ENCODE measurements at regions not wholly inside any gene's neighbourhood (a gene's known extent, or its start where the extent isn't known, plus 50 kb on each side); places are given as distances from the start of the nearest gene placed in this dataset.

DNA sequence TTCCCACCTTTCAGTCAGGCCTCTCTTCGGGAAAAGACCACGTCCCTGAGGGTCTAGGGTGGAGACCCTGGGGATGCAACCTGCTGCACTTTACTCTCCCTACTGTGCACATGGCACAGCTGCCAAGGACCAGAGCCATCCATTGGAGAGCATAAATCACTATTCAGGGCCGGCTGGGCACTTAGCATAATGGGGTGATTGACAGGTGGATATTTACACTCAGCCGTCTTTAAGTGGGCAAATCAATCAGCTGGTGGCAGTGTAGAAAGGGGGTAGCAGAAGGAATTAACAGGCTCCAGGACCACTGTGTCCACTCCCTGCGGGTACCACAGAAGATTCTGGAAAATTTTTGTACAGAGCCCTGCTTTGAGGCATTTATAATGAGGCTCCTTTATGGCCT, 87.3 kb upstream of the IRX6 start:
- ATAC-seq = no peak

GRCh38 chr16:55239723-55240122, 84.3 kb upstream of the IRX6 start:
- ATAC-seq = no peak

- no peak for ATAC-seq
Measured at GRCh38 chr16:55240888-55241287, 83.1 kb upstream of the IRX6 start.

- no peak for ATAC-seq
Measured at GRCh38 chr16:55242667-55243066, 81.3 kb upstream of the IRX6 start.

- no peak for ATAC-seq
Measured at GRCh38 chr16:55248058-55248457, 75.9 kb upstream of the IRX6 start.

DNA sequence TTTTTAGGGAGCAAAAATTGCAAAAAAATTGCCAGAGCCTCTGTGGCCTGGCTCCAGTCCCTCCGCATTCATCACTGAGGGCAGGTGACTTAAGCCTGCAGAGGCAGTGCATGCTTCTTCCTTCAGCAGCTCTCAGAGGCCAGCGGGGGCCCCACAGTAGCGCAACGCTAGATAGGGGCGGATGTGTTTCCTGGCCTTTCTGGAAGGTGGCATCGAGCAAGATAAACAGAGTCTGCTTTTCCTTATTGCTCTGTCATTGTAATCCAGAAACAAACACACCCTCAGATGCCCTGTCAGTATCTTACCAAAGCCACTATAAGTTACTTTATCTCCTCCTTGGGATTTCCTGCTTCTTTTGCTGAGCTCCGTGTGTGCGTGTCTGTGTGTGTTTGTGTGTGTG, 75.5 kb upstream of the IRX6 start:
- ATAC-seq = no peak

GRCh38 chr16:55249361-55249760, 74.6 kb upstream of the IRX6 start:
- ATAC-seq = no peak

DNA sequence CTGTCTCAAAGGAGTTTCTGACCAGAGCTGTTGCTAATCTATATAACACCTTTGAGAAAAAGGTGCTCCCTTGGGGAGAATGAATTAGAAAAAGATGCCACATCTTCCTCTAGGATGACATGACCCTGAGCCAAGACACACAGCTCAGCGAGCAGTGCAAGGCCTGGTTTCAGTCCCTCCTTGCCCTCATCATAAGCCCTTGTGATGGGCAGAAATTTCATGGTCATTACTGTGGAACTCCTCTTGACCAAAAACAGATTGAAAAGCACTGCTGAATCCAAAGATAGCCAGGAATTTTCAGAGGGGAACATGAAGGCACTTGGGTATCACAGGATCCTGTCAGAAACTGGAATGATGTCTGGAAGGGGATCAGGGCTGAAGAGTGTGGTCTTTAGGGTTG, 74.1 kb upstream of the IRX6 start:
- no peak for ATAC-seq

- ATAC-seq = no peak
Measured at GRCh38 chr16:55250701-55251100, 73.3 kb upstream of the IRX6 start.

- ATAC-seq = no peak
Measured at GRCh38 chr16:55251151-55251550, 72.9 kb upstream of the IRX6 start.

DNA sequence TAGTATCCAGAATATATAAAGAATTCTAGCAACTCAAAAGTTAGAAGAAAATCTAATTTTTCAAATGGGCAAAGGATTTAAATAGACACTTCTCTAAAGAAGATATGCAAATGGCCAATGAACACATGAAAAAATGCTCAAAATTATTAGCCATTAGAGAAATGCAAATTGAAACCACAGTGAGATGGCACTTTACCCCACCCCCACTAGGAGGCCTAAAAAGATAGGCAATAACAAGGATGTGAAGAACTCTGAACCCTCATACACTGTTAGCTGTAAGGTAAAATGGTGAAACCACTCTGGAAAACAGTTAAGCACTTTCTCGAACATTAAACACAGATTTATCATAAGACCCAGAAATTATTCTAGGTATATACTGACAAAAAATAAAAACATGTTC, 71.4 kb upstream of the IRX6 start:
- ATAC-seq = no peak

DNA sequence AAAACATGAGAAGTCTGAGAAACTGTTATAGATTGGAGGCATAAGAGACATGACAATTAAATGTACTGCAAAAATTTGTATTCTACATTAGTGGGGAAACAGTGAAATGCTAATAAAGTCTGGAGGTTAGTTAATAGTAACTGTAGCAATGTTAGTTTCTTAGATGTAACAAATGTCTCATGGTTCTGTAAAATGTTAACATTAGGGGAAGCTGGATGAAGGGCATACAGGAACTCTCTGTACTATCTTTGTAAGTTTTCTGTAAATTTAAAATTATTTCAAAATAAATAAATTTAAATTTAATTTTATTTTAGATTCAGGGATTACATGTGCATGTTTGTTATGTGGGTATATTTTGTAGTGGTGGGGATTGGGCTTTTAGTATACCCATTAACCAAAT, 70.0 kb upstream of the IRX6 start:
- ATAC-seq = no peak

DNA sequence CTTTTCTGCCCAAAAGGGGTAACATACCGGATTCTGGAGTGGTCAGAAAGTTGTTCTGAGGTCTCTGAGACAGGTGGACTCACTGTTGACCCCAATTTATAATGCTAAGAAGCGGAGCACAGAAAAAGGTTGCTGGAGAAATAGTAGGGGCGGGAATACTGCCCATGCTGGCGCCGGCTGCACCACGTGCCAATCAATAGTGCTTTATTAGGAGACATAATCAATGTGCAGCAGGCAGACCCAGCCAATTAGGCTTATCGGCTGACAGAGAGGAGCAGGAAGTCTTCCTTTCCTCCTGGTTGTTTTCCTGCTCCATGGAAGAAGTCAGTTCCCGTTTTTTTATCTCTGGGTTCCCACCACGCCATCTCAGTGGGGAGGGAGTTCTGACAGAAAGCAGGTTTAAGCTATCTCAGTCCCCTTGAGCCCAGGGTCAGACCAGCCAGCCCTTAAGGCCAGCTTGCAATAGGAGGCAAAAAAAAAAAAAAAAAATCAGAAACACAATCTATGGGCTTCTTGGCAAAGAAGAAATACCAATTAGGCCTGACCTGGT, 68.2 kb upstream of the IRX6 start:
- ATAC-seq = no peak

DNA sequence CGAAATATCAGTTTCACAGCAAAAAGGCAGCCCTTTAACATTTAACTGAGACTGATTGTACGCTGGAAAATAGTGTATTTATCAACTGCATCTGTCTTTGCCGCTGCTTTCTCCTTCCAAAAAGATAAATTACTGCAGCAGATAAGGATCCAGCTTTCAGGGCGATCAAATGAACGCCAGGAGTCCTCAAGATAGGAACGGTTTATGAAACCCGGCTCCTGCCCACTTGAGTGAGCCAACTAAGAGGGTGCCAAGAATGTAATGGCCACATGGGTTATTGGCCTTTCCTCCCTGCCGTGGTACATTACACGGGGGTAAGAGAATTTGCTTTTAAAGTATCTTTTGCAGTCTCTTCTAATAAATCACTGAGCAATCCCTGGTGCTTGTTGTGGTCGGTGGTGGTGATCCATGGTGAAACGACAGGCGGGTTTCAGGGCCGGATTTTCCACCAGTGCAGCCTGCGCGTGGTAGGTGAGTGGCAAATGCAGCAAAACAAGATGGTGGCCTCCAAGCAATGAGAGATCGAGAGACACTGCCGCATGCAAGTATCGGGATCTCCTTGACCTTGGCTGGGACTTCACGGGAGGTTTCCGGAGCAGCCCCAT, 67.5 kb upstream of the IRX6 start:
- no peak for ATAC-seq

- ATAC-seq = peak; percentile 95
Measured at GRCh38 chr16:55257966-55258613, 65.9 kb upstream of the IRX6 start.

DNA sequence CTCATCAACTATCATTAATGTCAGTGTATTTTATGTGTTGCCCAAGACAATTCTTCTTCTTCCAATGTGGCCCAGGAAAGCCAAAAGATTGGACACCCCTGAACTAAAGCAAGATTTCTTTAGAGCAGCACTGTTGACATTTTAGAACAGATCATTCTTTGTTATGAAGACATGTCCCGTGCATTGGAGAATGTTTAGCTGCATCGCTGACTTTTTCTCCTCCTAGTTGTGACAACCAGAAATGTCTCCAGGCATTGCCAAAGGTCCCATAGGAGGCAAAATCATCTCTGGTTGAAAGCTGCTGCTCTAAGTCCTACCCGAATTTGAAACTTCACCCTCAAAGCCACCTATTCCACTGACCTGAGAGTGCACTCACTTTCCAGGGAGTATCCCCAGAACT, 62.7 kb upstream of the IRX6 start:
- ATAC-seq = no peak

DNA sequence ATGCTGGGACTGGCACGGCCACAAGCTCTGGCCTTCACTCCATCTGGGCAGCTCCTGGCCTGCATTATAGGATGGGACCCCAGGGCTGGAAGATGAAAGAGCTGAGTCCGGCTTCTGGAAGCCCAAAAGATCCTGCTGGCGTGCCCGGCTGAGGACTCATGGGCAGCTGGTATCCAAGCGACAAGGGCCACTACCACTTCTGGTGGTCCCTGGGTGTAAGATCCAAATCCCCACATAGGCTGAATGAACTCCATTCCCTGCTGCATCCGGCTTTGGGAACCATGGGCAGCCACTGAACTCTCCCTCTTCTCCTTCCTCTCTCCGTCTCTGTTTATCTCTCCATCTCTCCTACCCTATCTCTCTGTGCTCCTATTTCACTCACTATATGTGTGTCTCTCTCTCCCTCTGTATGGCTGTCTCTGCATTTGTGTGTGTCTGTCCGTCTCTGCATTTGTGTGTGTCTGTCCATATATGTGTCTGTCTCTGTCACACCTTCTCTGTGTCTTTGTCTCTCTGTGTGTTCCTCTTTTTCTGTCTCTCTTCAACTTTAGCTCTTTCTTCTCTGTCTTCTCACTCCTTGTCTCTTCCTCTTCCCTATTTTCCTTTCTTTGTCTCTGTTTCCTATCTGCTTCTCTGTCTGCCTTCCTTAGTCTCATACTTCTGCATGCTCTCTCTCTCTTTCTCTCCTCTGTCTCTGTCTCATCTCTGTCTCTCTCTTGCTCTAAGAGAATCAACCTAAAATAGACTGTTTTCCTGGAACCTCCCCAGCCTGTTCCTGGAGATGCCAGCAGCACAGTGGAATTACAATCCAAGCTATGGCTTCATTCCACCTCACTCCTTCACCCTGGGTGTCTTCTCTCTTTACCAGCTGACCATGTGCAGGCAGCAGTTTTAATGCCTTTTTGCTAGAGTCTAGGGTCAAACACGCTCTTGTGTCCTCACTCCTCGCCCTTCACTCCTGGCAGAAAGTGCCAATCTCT, 60.4 kb upstream of the IRX6 start:
- no peak for ATAC-seq

GRCh38 chr16:55264949-55265348, 59.1 kb upstream of the IRX6 start:
- no peak for ATAC-seq

DNA sequence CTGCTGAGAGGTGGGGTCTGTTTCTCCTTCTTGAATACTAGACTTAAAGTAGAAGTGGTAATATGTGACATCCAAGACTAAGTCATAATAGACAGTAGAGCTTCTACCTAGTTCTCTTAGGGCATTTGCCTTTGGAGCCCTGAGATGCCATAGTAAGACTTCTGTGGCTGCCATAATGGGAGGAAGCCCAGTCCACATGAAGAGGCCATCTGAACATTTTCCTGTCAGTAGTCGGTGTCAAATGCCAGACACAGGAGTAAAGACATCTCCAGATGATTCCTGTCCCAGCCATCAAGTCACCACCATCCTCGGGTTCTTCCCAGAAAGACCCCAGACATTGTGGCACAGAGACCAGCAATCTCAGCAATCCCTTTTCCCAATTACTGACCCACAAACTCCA, 58.1 kb upstream of the IRX6 start:
- ATAC-seq = no peak

DNA sequence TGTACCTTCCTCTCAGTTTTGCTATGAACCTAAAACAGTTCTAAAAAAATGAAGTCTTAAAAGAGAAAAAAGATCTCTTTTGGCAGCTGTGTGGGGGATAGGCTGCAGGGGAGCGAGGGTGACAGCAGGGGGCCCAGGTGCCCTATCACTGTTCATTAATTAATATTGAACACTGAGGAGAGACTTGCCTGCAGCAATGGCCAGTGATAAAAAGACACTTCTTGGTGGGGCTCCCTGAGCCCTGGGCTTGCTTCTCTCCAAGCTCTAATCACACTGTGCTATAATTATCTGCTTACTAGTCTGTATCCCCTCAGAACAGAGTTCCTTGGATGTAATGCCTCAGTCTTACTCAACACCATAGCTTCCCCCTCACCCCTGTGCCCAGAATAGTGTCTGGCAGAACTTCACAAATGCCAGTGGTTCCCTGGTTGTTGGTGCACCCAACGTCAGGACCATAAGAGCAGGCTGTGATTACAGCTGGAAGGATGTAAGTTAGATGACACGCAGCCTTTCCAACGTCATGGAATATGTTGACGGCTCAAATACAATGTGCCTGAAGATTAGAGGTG, 52.0 kb upstream of the IRX6 start:
- ATAC-seq = no peak

GRCh38 chr16:55272744-55273143, 51.3 kb upstream of the IRX6 start:
- peak; percentile 79 for ATAC-seq

DNA sequence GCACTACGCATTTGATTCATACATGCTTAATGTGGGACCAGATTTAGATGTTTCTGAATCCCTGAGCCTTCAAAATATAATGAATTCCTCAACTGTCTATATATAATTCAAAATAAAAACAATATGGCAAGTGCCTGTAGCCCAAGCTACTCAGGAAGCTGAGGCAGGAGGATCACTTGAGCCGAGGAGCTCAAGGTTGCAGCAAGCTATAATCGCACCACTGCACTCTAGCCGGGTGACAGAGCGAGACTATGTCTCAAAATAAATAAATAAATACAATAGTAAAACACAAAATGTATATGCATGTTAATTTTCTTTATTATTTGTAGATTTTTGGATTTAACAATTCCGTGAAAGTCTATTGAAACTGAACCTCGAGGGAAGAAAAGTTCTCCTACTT, 50.6 kb upstream of the IRX6 start:
- ATAC-seq = no peak

DNA sequence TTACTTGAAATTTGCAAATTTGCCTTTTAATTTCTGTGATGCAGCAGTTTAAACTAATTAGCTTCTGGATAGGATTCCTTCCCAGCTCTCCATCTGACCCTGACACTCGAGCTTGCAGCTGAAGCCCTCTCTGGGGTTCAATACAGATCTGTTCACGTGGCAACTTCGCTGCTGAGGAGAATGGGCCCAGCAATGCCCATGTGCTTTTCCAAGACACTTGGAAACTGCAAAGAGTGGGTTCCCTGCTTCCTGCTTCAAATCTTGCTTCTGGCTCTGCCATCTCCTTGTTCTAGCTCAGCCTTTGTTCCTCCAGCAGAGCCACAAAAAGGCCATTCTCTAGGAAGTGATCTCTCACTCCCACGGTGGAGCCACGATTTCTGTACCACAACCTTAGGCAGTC, 50.0 kb upstream of the IRX6 start:
- no peak for ATAC-seq

Measured in esophagus mucosa (tissue), 1 donor.